NCI-H1092 treated with DMSO at 0.1 percent for 48 hours (cell line): ENCODE measurements at regions not wholly inside any gene's neighbourhood (a gene's known extent, or its start where the extent isn't known, plus 50 kb on each side); places are given as distances from the start of the nearest gene placed in this dataset.
"Not testable (repeated sequence)": the region's sequence is repeated elsewhere in the genome, so short reads cannot be mapped to it uniquely, and the experiment has no call there.

Source experiments
- DNase-seq: peaks from one replicate; lab custom pipeline; 2025; lab: John Stamatoyannopoulos, UW

- no peak for DNase-seq
Measured at GRCh38 chr6:156600678-156601077, 176.5 kb upstream of the ARID1B start.

- DNase-seq, result no peak
Measured at GRCh38 chr6:156599978-156600590, 177.1 kb upstream of the ARID1B start.

- DNase-seq, result no peak
Measured at GRCh38 chr6:156599366-156599765, 177.8 kb upstream of the ARID1B start.

- no peak for DNase-seq
Measured at GRCh38 chr6:156598855-156599180, 178.4 kb upstream of the ARID1B start.

GRCh38 chr6:156598071-156598854, 178.9 kb upstream of the ARID1B start:
- DNase-seq, result no peak

- DNase-seq, result no peak
Measured at GRCh38 chr6:156597095-156597494, 180.1 kb upstream of the ARID1B start.

- no peak for DNase-seq
Measured at GRCh38 chr6:156595476-156595875, 181.7 kb upstream of the ARID1B start.

GRCh38 chr6:156593893-156594292, 183.3 kb upstream of the ARID1B start:
- no peak for DNase-seq

GRCh38 chr6:156593127-156593526, 184.1 kb upstream of the ARID1B start:
- DNase-seq, result no peak

- no peak for DNase-seq
Measured at GRCh38 chr6:156590482-156590881, 186.7 kb upstream of the ARID1B start.

- DNase-seq, result no peak
Measured at GRCh38 chr6:156589281-156589680, 187.9 kb upstream of the ARID1B start.

GRCh38 chr6:156587751-156588301, 189.4 kb upstream of the ARID1B start:
- DNase-seq, result no peak

- no peak for DNase-seq
Measured at GRCh38 chr6:156587071-156587470, 190.1 kb upstream of the ARID1B start.

- peak; percentile 57 for DNase-seq
Measured at GRCh38 chr6:156585859-156586258, 191.3 kb upstream of the ARID1B start.

- DNase-seq, result not testable (repeated sequence)
Measured at GRCh38 chr6:156584121-156584520, 193.1 kb upstream of the ARID1B start.

GRCh38 chr6:156583083-156583482, 194.1 kb upstream of the ARID1B start:
- no peak for DNase-seq

- DNase-seq, result peak; percentile 46
Measured at GRCh38 chr6:156582509-156582992, 194.6 kb upstream of the ARID1B start.

GRCh38 chr6:156579564-156579963, 197.6 kb upstream of the ARID1B start:
- no peak for DNase-seq

- DNase-seq, result no peak
Measured at GRCh38 chr6:156577749-156578148, 199.4 kb upstream of the ARID1B start.

- no peak for DNase-seq
Measured at GRCh38 chr6:156575361-156575760, 201.8 kb upstream of the ARID1B start.

- DNase-seq, result no peak
Measured at GRCh38 chr6:156564807-156565149, 212.4 kb upstream of the ARID1B start.

- peak; percentile 77 for DNase-seq
Measured at GRCh38 chr6:156564127-156564806, 212.9 kb upstream of the ARID1B start.

GRCh38 chr6:156563714-156564113, 213.5 kb upstream of the ARID1B start:
- DNase-seq, result peak; percentile 92
